PFSK-1 (cell line): ENCODE measurements at regions not wholly inside any gene's neighbourhood (a gene's known extent, or its start where the extent isn't known, plus 50 kb on each side); places are given as distances from the start of the nearest gene placed in this dataset.

Experiments used
- FOXP2 ChIP-seq: optimal IDR thresholded peaks from 2 replicates; pipeline ENCODE3; 2011; ENCODE audit warnings: borderline replicate concordance, control low read depth, inconsistent platforms; ENCODE audit not compliant: insufficient read depth; ENCODE audit errors: extremely low read length, extremely low read depth
- POLR2AphosphoS5 ChIP-seq: IDR thresholded peaks from 2 replicates; pipeline ENCODE4 v1.6.1; 2012; ENCODE audit warnings: low read depth, mild to moderate bottlenecking, control low read depth, low read length, moderate library complexity
- TF ChIP-seq, protein P1 (sequence below), 2 experiments: IDR thresholded peaks; 2 replicates each; pipeline versions ENCODE4 v1.6.1 to v1.8.0; 2011 to 2012; ENCODE audit warnings: low read depth in 2 of 2, low read length in 2 of 2, control low read depth in 1 of 2, inconsistent platforms in 1 of 2, mild to moderate bottlenecking in 1 of 2, moderate library complexity in 1 of 2; ENCODE audit not compliant: insufficient read depth in 1 of 2

DNA sequence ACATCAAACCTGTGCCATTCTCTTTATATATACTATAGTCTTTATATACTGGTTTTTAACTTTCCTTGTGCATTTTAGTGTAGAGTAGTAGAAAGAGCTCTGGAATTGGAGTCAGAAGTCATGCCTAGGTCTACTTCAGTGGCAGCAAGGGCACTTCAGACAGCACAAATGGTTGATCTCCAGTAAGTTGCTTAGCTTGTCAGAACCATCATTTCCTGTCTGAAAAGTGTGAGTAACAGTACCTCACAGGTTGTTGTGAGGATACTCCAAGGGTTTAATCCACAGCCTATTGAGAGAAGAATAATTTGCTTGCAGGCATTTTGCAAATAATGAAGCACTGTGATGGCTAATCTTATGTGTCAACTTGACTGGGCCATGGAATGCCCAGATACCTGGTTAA lies 95.8 kb upstream of the NR4A3 start:
- TF ChIP-seq POLR2AphosphoS5 (no peak), FOXP2 (no peak)
- TF ChIP-seq, protein P1, sequence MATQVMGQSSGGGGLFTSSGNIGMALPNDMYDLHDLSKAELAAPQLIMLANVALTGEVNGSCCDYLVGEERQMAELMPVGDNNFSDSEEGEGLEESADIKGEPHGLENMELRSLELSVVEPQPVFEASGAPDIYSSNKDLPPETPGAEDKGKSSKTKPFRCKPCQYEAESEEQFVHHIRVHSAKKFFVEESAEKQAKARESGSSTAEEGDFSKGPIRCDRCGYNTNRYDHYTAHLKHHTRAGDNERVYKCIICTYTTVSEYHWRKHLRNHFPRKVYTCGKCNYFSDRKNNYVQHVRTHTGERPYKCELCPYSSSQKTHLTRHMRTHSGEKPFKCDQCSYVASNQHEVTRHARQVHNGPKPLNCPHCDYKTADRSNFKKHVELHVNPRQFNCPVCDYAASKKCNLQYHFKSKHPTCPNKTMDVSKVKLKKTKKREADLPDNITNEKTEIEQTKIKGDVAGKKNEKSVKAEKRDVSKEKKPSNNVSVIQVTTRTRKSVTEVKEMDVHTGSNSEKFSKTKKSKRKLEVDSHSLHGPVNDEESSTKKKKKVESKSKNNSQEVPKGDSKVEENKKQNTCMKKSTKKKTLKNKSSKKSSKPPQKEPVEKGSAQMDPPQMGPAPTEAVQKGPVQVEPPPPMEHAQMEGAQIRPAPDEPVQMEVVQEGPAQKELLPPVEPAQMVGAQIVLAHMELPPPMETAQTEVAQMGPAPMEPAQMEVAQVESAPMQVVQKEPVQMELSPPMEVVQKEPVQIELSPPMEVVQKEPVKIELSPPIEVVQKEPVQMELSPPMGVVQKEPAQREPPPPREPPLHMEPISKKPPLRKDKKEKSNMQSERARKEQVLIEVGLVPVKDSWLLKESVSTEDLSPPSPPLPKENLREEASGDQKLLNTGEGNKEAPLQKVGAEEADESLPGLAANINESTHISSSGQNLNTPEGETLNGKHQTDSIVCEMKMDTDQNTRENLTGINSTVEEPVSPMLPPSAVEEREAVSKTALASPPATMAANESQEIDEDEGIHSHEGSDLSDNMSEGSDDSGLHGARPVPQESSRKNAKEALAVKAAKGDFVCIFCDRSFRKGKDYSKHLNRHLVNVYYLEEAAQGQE (IDR thresholded peaks at IDR 0.05; ENCODE audit: insufficient read depth in 1 of 2, low read depth in 2 of 2, low read length in 2 of 2), result no peak
